ENCODE measurements at regions not wholly inside any gene's neighbourhood (a gene's known extent, or its start where the extent isn't known, plus 50 kb on each side); places are given as distances from the start of the nearest gene placed in this dataset.
"Not testable (repeated sequence)": the region's sequence is repeated elsewhere in the genome, so short reads cannot be mapped to it uniquely, and the experiment has no call there.

- peak; percentile 57 for DNase-seq (ENCODE audit: low read depth)
Observed at GRCh38 chr4:138892483-138893407, 122.8 kb upstream of the NOCT start.

DNA sequence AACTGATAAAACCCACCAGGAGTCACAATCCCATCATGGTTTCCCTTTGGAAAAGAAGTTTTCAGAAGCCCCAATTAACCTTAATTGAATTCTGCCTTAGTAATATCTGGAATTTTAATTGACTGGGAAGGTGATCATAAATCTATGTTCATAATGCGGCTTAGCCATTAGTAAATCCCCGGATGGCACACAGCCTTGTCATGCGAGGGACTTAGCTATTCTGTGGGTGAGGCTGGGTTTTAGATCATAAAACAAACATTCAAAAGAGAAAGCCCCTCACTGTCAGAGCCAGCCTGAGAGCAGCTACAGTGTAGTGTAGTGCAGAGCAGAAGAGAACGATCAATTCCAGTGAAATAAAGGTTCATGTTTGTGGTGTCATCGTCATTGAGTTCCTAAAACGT lies 124.0 kb upstream of the NOCT start:
- DNase-seq (ENCODE audit: low read depth) = peak; percentile 17

- DNase-seq (ENCODE audit: low read depth) = no peak
Observed at GRCh38 chr4:138890891-138891570, 124.5 kb upstream of the NOCT start.

- DNase-seq (ENCODE audit: low read depth) = no peak
Observed at GRCh38 chr4:138889216-138889615, 126.4 kb upstream of the NOCT start.

- no peak for DNase-seq (ENCODE audit: low read depth)
Observed at GRCh38 chr4:138887741-138888140, 127.8 kb upstream of the NOCT start.

DNA sequence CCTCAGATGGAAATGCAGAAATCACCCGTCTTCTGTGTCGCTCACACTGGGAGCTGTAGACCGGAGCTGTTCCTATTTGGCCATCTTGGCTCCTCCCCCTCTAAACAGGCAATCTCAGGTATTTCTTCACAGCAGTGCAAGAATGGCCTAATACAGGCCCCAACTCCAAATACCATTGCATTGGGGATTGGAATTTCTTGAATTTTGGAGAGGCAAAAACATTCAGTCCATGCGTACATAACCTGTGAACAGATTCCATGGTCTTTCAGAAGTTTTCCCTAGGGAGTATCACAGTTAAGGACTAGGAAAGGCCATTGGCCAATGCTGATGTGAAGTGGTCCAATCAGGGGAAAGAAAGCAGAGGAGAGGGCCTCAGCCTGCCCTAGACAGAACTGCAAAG lies 128.2 kb upstream of the NOCT start:
- no peak for DNase-seq (ENCODE audit: low read depth)

GRCh38 chr4:138879757-138880156 lies 135.8 kb upstream of the NOCT start:
- DNase-seq (ENCODE audit: low read depth) = no peak

DNA sequence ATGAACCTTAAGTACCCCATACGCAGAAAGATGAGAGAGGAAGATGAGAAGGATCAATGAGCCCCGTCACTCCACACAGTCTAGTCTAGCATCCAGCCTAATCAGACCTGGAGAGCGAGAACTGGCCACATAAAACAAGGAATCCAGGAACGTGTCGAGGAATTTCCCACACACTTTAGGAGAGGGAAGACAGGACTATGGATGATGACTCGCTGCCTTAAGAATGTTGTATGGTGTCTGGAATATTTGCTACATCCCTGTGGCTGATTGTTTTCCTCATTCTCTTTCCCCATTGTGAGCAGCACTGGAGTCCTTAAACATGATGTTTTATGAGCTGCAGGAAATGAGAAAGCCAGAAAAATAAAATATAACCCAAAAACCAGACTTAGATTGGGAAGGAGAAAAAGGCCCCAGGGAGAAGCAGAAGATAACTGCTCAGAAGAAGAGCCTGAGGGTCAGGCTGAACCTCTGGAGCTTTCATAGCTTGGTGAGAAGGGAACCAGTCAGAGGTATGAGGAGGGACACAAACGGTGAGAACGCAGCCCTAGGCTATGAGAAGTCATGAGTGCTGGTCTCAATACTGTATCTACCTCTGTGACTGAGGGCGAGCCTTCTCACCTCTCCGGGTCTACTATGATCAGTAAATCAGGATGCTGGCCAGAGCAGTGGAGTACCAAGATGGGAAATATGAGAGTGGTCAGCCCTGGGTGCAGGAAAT lies 139.5 kb upstream of the NOCT start:
- DNase-seq (ENCODE audit: low read depth) = peak; percentile 64

DNA sequence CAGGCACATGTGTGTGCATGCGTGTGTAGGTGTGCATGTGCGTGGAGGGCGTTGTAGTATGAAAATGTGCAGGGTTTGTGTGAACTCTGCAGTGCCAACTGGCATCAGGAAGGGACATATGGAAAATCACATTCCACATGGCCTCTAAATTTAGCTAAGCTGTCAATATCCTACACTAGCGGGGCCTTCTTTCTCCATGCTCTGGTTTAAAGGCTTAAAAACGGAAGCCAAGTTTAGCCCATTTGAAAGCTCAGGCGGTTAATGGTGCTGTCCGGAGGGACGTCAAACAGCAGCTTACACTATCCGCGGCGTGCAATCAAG lies 144.1 kb upstream of the NOCT start:
- no peak for DNase-seq (ENCODE audit: low read depth)

DNA sequence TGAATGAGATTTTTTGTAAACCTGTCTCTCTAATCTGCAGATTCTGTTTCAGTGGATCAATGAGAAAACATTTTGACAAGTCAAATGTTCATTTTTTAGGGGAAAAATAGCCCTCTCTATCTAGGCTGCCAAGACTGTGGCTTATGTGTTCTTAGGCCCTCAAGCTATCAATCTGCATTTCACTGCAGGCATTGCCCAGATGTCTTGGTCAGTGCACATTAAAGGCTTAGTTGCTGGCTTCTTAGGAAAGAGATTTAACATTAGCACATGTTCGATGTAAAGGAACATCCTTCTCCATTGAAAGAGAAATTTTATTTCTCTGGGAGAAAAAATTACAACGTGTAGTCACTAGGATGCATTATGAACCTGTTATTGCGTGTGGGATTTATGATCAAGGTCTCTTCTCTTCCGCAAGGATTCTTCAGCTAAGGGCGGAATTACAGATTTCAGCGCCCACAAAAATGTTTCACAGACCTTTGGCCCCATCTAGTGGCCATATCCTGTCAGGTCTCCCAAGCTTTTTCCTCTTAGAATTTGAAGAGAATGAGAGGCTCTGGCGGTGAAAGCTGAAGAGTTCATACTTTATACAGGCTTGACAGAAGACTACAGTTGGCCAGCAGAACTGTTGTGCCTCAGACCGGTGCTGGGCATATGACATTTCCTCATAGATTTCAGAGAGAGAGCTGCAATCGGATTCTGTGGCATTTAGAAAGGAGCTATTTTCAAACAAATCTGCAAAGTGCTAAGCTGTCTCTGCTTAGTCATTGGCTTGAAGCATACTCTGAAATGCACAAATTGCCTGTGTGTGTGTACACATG lies 144.6 kb upstream of the NOCT start:
- peak; percentile 68 for DNase-seq (ENCODE audit: low read depth)

DNA sequence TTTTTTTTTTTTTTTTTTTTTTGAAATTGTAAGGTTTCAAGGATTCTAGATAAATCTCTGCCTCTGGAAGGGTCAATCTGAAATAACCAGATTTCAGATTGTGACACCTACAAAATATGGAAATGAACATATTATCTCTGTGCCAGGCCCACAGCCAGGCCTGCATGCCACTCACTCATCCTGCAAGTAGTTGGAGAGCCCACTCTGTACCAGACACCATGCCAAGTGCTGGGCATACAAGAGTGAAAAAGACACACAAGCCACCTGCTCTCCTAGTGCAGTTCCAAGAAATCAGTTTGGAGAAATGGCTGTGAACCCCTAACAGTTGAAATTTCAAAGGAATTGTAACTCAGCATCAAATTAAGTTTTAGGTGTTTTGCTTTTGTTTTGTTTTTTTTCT lies 145.9 kb upstream of the NOCT start:
- no peak for DNase-seq (ENCODE audit: low read depth)

DNA sequence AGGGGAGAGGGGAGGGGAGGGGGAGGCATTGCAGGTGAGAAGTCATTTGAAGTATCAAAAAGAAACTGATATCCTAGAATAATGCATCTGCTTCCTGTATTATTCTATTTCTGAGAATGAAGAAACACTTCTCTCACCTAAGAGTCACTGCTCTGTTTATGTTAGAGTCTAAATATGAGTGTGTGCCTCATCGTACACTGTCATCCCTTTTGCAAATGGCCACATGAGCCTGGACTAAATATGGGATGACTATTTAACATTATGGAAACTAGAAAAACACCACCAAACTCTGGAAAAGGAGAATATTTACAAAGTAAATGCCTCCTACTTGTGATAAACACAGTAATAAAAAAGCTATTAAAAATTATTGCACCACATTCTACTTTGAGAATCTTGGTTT lies 146.4 kb upstream of the NOCT start:
- no peak for DNase-seq (ENCODE audit: low read depth)

GRCh38 chr4:138868562-138868961 lies 147.0 kb upstream of the NOCT start:
- DNase-seq (ENCODE audit: low read depth) = peak; percentile 11

DNA sequence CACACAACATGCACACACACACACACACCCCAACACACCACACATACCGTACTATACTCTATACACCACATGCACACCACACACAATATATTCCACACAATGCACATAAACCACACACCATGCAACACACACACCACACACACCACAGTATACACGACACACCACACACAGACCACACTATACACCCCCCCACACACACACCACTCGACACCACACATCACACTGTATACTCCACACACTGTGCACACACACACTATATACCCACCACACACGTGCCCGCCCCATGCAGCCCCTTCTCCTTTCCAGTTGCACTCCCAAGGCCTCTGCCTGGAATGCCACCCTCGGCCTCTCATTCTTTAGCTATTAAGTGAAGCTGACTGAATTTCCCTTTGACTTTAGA lies 148.2 kb upstream of the NOCT start:
- no peak for DNase-seq (ENCODE audit: low read depth)

- DNase-seq (ENCODE audit: low read depth) = no peak
Observed at GRCh38 chr4:138866314-138866713, 149.3 kb upstream of the NOCT start.

GRCh38 chr4:138865765-138866164 lies 149.8 kb upstream of the NOCT start:
- no peak for DNase-seq (ENCODE audit: low read depth)

DNA sequence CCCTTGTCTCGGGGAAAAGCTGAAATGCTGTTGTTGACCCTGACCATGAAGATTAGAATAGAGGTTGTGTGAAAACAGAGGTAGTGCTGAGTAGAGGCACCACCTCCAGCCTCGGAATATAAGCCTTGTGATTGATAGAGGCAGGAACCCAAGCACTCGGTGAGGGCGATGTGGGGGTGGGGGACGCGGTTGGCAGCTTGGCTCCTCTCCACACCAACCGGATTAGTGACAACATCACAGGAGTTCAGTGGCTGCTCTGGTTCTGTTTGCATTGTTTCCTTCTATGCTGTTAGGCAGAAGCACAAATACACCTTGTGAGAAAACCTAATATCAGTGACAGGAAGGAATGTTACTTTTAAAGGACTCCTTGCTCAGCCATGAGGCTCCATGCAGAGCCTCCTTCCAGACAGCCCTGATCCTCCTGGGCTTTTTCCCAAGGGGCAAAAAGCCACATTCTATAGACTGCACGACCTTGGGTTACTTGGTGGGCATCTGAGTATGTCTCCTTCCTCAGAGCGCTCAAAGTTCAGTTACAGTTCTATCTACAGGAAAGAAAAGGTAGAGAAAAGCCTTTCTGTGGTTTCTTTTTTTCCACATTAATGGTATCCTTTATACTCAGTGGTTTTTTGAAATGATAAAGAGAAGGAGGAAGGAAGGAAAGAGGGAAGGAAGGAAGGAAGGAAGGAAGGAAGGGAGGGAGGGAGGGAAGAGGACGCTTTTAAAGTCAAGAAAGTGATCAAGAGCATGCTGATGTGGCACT lies 150.4 kb upstream of the NOCT start:
- DNase-seq (ENCODE audit: low read depth) = no peak

GRCh38 chr4:138863160-138863559 lies 152.4 kb upstream of the NOCT start:
- DNase-seq (ENCODE audit: low read depth) = no peak

DNA sequence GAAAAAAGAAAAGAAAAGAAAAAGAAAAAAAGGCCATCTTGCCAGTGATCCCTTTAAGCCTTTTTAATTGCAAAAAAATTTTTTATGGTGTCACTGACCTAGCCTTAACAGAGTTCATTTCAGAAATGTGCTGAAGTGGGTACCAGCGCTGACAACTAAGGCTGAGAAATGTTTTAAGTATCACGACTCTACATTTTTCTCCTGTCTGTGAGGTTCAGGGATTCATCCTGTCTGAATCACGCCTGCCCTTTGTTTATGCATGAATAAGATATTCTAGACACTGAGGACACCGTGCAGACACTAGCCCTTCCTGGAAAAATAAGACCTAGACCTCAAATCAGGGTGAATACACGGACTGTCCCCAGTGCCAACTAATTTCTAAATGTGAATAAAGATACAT lies 154.4 kb upstream of the NOCT start:
- DNase-seq (ENCODE audit: low read depth) = peak; percentile 78

- DNase-seq (ENCODE audit: low read depth) = not testable (repeated sequence)
Observed at GRCh38 chr4:138860357-138860756, 155.2 kb upstream of the NOCT start.

- peak; percentile 10 for DNase-seq (ENCODE audit: low read depth)
Observed at GRCh38 chr4:138859254-138859653, 156.3 kb upstream of the NOCT start.
